GM19463 (cell line): ENCODE measurements at regions not wholly inside any gene's neighbourhood (a gene's known extent, or its start where the extent isn't known, plus 50 kb on each side); places are given as distances from the start of the nearest gene placed in this dataset.
"Not testable (repeated sequence)": the region's sequence is repeated elsewhere in the genome, so short reads cannot be mapped to it uniquely, and the experiment has no call there.

Experiments used
- ATAC-seq: cut with Tn5 transposase; IDR thresholded peaks from one replicate; pipeline ENCODE4 v1.9.1; 2021; ENCODE audit warnings: mild to moderate bottlenecking, moderate library complexity; ENCODE audit not compliant: unreplicated experiment

GRCh38 chr13:54390841-54391240 lies 1362.2 kb downstream of the OLFM4 start:
- ATAC-seq, result no peak

- ATAC-seq, result no peak
Observed at GRCh38 chr13:54394085-54394700, 1365.6 kb downstream of the OLFM4 start.

- no peak for ATAC-seq
Observed at GRCh38 chr13:54394908-54395307, 1366.3 kb downstream of the OLFM4 start.

- no peak for ATAC-seq
Observed at GRCh38 chr13:54402495-54402894, 1373.9 kb downstream of the OLFM4 start.

- ATAC-seq, result no peak
Observed at GRCh38 chr13:54415753-54416366, 1387.2 kb downstream of the OLFM4 start.

GRCh38 chr13:54422946-54423345 lies 1394.3 kb downstream of the OLFM4 start:
- not testable (repeated sequence) for ATAC-seq

GRCh38 chr13:54424344-54424743 lies 1395.7 kb downstream of the OLFM4 start:
- no peak for ATAC-seq

- no peak for ATAC-seq
Observed at GRCh38 chr13:54433493-54434206, 1405.0 kb downstream of the OLFM4 start.

- not testable (repeated sequence) for ATAC-seq
Observed at GRCh38 chr13:54440853-54441400, 1412.3 kb downstream of the OLFM4 start.

- no peak for ATAC-seq
Observed at GRCh38 chr13:54445453-54445852, 1416.8 kb downstream of the OLFM4 start.

- ATAC-seq, result no peak
Observed at GRCh38 chr13:54445865-54446264, 1417.3 kb downstream of the OLFM4 start.

GRCh38 chr13:54449922-54450321 lies 1421.3 kb downstream of the OLFM4 start:
- no peak for ATAC-seq

- no peak for ATAC-seq
Observed at GRCh38 chr13:54484166-54484565, 1455.6 kb downstream of the OLFM4 start.

- ATAC-seq, result no peak
Observed at GRCh38 chr13:54486421-54487166, 1458.0 kb downstream of the OLFM4 start.

- no peak for ATAC-seq
Observed at GRCh38 chr13:54489359-54489758, 1460.7 kb downstream of the OLFM4 start.

- ATAC-seq, result no peak
Observed at GRCh38 chr13:54492995-54493394, 1464.4 kb downstream of the OLFM4 start.

GRCh38 chr13:54511366-54511765 lies 1482.8 kb downstream of the OLFM4 start:
- no peak for ATAC-seq

- ATAC-seq, result no peak
Observed at GRCh38 chr13:54513254-54513653, 1484.6 kb downstream of the OLFM4 start.

GRCh38 chr13:54536112-54536511 lies 1507.5 kb downstream of the OLFM4 start:
- no peak for ATAC-seq

- no peak for ATAC-seq
Observed at GRCh38 chr13:54563286-54563685, 1534.7 kb downstream of the OLFM4 start.

- ATAC-seq, result not testable (repeated sequence)
Observed at GRCh38 chr13:54572037-54572436, 1543.4 kb downstream of the OLFM4 start.
